HT-29 (cell line): ENCODE measurements at regions not wholly inside any gene's neighbourhood (a gene's known extent, or its start where the extent isn't known, plus 50 kb on each side); places are given as distances from the start of the nearest gene placed in this dataset.
A peak's percentile ranks its signal among the peaks of the same experiment; 100 is the strongest.
"Not testable (repeated sequence)": the region's sequence is repeated elsewhere in the genome, so short reads cannot be mapped to it uniquely, and the experiment has no call there.

Experiments used
- DNase-seq: peaks from one replicate; pipeline ENCODE4 v3.0.0-alpha.2; 2015; ENCODE audit warnings: low spot score

DNA sequence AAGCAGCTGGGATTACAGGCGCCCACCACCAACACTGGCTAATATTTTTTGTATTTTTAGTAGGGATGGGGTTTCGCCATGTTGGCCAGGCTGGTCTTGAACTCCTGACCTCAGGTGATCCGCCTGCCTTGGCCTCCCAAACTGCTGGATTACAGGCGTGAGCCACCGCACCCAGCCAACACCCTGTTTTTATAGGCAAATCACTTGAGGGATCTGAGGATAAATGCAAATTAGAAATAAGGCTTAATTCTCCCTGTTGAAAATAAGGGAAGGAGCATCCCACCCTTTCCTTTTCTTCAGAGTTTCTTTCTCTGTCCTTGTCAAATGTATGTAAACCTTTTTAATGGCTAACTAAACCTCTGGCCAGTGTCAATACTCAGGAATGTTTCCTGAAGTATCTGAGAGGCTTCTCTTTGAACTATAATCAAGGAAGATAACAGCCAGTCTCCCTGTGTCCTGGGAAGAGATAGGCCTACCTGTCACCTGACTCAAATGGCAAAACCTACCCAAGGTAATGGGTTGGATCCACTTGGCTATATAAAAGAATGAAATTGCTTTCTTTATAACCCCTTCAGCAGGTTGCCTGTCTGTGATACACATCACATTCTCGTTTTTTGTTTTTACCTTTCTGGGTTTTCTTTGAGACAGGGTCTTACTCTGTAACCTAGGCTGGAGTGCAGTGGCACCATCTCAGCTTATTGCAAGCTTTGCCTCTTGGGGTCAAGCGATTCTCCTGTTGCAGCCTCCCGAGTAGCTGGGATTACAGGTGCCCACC is 64.5 kb upstream of the TNFAIP3 start:
- DNase-seq: no peak

DNA sequence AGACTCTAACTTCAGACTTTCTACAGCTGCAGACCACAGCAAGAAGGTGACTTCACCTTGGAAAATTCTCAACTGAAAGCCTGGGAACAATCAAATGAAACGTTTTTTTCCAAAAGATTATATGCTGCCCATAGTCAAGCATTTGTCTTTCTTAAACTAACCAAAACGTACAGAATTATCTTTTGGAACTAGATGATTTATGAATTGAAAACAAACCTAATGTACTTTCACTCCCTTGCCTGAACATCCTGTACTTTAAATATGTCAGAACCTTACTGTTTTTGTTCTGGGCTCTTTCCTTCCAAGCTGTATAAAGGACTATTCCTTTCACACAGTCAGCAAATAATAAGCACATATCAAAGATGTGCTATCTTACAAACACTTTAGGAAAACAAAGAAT is 62.4 kb upstream of the TNFAIP3 start:
- DNase-seq: no peak

DNA sequence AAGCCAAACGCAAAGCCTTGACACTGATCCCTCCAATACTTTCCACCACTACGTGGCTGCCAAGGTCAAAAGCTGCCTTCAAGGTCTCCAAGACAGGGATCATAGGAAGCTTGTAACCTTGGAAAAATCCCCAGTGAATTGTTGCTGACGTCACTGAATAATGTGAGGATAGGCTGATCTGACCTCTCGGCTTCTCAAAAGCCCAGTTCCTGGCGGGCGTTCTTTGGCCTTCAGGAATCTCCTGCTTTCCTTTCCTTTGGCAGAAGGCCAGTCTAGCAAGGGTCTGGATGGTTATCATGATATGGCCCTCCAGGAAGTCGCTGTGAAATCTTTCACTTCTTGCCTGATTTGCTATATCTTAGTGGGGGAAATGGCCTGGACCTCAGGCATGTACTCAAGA is 61.4 kb upstream of the TNFAIP3 start:
- DNase-seq: no peak

- DNase-seq: no peak
Measured at GRCh38 chr6:137806914-137807682, 60.0 kb upstream of the TNFAIP3 start.

GRCh38 chr6:137808191-137808590 is 58.9 kb upstream of the TNFAIP3 start:
- no peak for DNase-seq

- no peak for DNase-seq
Measured at GRCh38 chr6:137808836-137809315, 58.2 kb upstream of the TNFAIP3 start.

- DNase-seq: not testable (repeated sequence)
Measured at GRCh38 chr6:137809895-137810553, 57.0 kb upstream of the TNFAIP3 start.

- DNase-seq: no peak
Measured at GRCh38 chr6:137810554-137811120, 56.4 kb upstream of the TNFAIP3 start.

- DNase-seq: peak; percentile 63
Measured at GRCh38 chr6:137811121-137811915, 55.7 kb upstream of the TNFAIP3 start.

GRCh38 chr6:137811916-137812553 is 55.0 kb upstream of the TNFAIP3 start:
- no peak for DNase-seq

DNA sequence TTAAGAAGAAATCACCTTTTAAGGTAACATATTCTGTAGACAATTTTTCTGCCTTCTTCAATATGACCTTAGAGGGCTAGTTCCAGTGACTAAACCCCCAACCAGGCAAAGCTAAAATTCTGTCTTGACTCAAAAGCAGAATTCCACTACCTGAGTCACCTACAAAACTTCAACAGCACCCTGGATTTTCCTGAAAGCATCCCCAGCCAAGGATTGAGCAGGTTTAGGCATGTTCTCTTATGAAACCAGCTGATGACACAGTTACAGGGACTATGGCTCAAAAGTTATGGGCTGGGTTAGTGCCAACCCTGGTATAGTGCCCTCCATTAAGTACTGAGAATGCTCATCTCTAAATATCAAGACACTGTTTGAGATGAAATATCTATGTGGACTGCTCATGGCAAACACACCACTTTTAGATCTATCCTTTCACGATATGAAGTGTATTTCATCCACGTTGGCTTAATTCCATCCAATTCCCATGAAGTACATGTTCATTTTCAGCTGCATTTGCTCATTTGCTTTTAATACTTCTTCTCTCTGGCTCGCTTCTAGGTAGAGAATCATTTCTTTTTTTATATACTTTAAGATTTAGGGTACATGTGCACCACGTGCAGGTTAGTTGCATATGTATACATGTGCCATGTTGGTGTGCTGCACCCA is 53.6 kb upstream of the TNFAIP3 start:
- DNase-seq: no peak

DNA sequence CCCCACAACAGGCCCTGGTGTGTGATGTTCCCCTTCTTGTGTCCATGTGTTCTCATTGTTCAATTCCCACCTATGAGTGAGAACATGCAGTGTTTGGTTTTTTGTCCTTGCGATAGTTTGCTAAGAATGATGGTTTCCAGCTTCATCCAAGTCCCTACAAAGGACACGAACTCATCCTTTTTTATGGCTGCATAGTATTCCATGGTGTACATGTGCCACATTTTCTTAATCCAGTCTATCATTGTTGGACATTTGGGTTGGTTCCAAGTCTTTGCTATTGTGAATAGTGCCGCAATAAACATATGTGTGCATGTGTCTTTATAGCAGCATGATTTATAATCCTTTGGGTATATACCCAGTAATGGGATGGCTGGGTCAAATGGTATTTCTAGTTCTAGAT is 53.0 kb upstream of the TNFAIP3 start:
- DNase-seq: not testable (repeated sequence)

DNA sequence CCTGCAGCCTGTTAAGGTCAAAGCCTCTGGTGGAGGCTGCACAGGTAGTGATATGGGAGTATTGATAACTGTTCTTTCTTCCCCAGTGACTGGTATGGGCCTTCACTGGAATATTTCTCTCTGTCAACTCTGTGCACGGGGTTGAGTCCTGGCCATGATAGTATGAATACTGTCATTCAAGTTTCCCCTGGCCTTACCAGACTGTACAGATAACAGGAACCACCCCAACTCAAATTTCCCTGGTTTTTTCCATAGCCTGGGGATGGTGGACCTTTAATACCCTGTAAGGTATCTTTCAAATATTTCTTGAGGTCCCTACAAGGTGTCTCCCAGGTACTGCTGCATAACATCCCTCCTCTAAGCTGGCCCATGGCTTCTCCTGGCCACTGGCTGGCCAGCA is 51.4 kb upstream of the TNFAIP3 start:
- no peak for DNase-seq

DNA sequence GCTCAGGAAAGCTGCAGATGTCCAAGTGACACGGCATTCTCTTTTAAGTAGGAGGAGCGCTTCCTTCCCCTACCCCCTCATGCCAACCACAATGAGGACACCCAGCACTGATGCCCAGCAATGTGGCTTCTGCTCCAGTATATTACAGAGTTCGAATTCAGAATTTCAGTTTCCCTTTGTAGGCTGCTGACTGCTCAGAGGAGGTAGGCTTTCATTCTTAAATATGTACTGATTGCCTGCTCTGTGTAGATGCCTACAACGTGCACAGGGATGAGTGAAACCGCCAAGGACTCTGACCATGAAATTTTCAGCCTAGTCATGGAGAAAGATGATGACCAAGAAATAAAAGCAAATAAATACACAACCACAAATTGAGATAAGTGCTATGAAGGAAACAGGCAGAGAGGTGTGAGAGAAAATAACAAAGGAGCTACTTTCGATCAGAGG is 50.9 kb upstream of the TNFAIP3 start:
- DNase-seq: no peak

- DNase-seq: no peak
Measured at GRCh38 chr6:137816688-137817618, 50.1 kb upstream of the TNFAIP3 start.
